GM04504 (cell line): ENCODE measurements at regions not wholly inside any gene's neighbourhood (a gene's known extent, or its start where the extent isn't known, plus 50 kb on each side); places are given as distances from the start of the nearest gene placed in this dataset.

Experiments
- DNase-seq: peaks from one replicate; pipeline ENCODE4 v3.0.0-alpha.2; 2012; ENCODE audit warnings: low read depth

GRCh38 chr21:20537130-20537529 is 461.1 kb upstream of the NCAM2 start:
- DNase-seq = no peak

- no peak for DNase-seq
Measured at GRCh38 chr21:20538039-20538658, 460.1 kb upstream of the NCAM2 start.

- no peak for DNase-seq
Measured at GRCh38 chr21:20545454-20545853, 452.8 kb upstream of the NCAM2 start.

- DNase-seq = no peak
Measured at GRCh38 chr21:20551939-20552338, 446.3 kb upstream of the NCAM2 start.

- no peak for DNase-seq
Measured at GRCh38 chr21:20554785-20555184, 443.4 kb upstream of the NCAM2 start.

GRCh38 chr21:20570824-20571232 is 427.4 kb upstream of the NCAM2 start:
- DNase-seq = no peak

GRCh38 chr21:20572582-20572981 is 425.6 kb upstream of the NCAM2 start:
- DNase-seq = no peak

GRCh38 chr21:20581361-20581760 is 416.8 kb upstream of the NCAM2 start:
- DNase-seq = no peak

- no peak for DNase-seq
Measured at GRCh38 chr21:20591284-20591683, 406.9 kb upstream of the NCAM2 start.

GRCh38 chr21:20592463-20592862 is 405.7 kb upstream of the NCAM2 start:
- no peak for DNase-seq

- no peak for DNase-seq
Measured at GRCh38 chr21:20603236-20603635, 395.0 kb upstream of the NCAM2 start.

GRCh38 chr21:20611008-20611407 is 387.2 kb upstream of the NCAM2 start:
- no peak for DNase-seq

- DNase-seq = no peak
Measured at GRCh38 chr21:20613654-20614053, 384.6 kb upstream of the NCAM2 start.

GRCh38 chr21:20617130-20617529 is 381.1 kb upstream of the NCAM2 start:
- DNase-seq = no peak

GRCh38 chr21:20618878-20619277 is 379.3 kb upstream of the NCAM2 start:
- DNase-seq = no peak

- no peak for DNase-seq
Measured at GRCh38 chr21:20627594-20627993, 370.6 kb upstream of the NCAM2 start.

- DNase-seq = no peak
Measured at GRCh38 chr21:20631633-20632032, 366.6 kb upstream of the NCAM2 start.

GRCh38 chr21:20639026-20639425 is 359.2 kb upstream of the NCAM2 start:
- DNase-seq = peak; percentile 23

GRCh38 chr21:20641241-20641640 is 357.0 kb upstream of the NCAM2 start:
- no peak for DNase-seq

GRCh38 chr21:20642681-20643080 is 355.5 kb upstream of the NCAM2 start:
- no peak for DNase-seq

- no peak for DNase-seq
Measured at GRCh38 chr21:20644552-20644951, 353.7 kb upstream of the NCAM2 start.

GRCh38 chr21:20645344-20645743 is 352.9 kb upstream of the NCAM2 start:
- no peak for DNase-seq

GRCh38 chr21:20646431-20647165 is 351.6 kb upstream of the NCAM2 start:
- no peak for DNase-seq

- no peak for DNase-seq
Measured at GRCh38 chr21:20647607-20648006, 350.6 kb upstream of the NCAM2 start.
